Activated B cell treated with CpG ODN at 0.5 μM for 24 hours (primary cell): ENCODE measurements at regions not wholly inside any gene's neighbourhood (a gene's known extent, or its start where the extent isn't known, plus 50 kb on each side); places are given as distances from the start of the nearest gene placed in this dataset.

Experiments used
- ATAC-seq: fragments of 200-7000 bp; cut with Tn5 transposase; one replicate; pipeline ENCODE4 v1.10.0; 2021; ENCODE audit warnings: low read depth, mild to moderate bottlenecking, moderate library complexity
- CTCF ChIA-PET: fragments of 350-600 bp; sonication (Branson Sonifier 250); formaldehyde crosslinking; loops from one replicate; lab custom pipeline; 2021; ENCODE audit warnings: antibody characterized with exemption; lab: Charles Lee
- POLR2A ChIA-PET: fragments of 350-600 bp; sonication (Branson Sonifier 250); formaldehyde crosslinking; loops from one replicate; lab custom pipeline; 2021; ENCODE audit warnings: antibody characterized with exemption; lab: Charles Lee
- DNase-seq: peaks from one replicate; pipeline ENCODE4 v3.0.0; 2022
- H3K27ac Mint-ChIP-seq: one replicate; pipeline ENCODE4 v1.8.0; 2020; ENCODE audit warnings: mixed read lengths
- H3K27me3 Mint-ChIP-seq: one replicate; pipeline ENCODE4 v1.8.0; 2021; ENCODE audit warnings: mixed read lengths
- H3K36me3 Mint-ChIP-seq: one replicate; pipeline ENCODE4 v1.8.0; 2021; ENCODE audit warnings: low read depth, mixed read lengths
- H3K4me1 Mint-ChIP-seq: one replicate; pipeline ENCODE4 v1.8.0; 2021; ENCODE audit warnings: mixed read lengths
- H3K4me3 Mint-ChIP-seq: one replicate; pipeline ENCODE4 v1.8.0; 2020; ENCODE audit warnings: mild to moderate bottlenecking, mixed read lengths
- H3K9me3 Mint-ChIP-seq: one replicate; pipeline ENCODE4 v1.8.0; 2020; ENCODE audit warnings: mixed read lengths
- intact Hi-C: fragments of 100-400 bp; cut with micrococcal nuclease; formaldehyde crosslinking; loops from one replicate; pipeline ENCODE4 v1.15.1; 2024
- TF ChIP-seq, protein P1 (sequence below): fragments of 200-600 bp; IDR thresholded peaks from one replicate; pipeline ENCODE4 v1.8.0; 2022; ENCODE audit warnings: antibody characterized with exemption, mild to moderate bottlenecking

DNA sequence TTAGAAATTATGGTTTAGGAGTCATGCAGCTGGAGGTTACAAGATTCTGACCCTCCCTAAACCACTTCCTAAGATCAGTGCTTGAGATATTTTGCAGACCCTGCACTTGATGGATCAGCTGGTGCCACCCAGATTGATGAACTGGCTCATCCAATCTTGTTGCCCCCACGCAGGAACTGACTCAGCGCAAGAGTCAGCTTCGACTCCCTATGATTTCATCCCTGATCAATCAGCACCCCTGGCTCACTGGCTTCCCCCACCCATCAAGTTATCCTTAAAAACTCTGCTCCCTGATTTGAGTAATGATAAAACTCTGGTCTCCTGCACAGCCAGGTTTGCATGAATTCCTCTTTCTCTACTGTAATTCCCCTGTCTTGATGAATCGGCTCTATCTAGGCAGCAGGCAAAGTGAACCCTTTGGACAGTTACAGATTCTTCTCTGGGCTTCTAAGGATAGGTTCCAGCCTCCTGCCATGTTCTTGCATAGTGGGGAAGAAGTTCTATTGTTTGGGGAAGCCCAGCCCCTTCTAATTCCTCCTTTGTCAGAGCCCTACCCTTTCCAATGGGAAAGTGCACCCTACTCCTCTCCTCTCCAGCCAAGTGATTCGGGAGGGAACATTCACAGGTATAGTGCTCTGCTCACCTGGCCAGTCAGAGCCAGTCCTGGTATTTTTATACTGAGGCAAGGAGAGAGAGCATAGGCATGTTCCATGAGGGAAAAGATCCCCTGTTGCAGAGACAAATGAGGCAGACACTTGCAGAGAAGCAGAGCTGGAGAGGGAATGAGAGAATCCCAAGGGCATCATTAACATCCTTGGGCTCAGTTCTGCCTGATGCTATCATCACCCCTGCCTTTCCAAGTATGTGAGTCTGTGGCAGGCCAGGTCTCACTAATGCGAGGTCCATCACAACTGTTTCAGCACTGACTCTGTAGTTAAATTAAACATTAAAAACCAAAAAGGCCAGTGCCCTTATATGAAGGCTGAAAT lies 224.4 kb upstream of the GALNT17 start:
- Mint-ChIP-seq H3K4me3 (no peak overlapping the region), H3K36me3 (no peaks in the 10 kb centered on the region), H3K4me1 (no peaks in the 10 kb centered on the region), H3K9me3 (peaks cover 5% of the 10 kb centered on the region), H3K27me3 (no peaks in the 10 kb centered on the region), H3K27ac (no peak overlapping the region)
- ChIA-PET POLR2A (no interaction called here), CTCF (no interaction called here)
- DNase-seq: no peak
- TF ChIP-seq, protein P1, sequence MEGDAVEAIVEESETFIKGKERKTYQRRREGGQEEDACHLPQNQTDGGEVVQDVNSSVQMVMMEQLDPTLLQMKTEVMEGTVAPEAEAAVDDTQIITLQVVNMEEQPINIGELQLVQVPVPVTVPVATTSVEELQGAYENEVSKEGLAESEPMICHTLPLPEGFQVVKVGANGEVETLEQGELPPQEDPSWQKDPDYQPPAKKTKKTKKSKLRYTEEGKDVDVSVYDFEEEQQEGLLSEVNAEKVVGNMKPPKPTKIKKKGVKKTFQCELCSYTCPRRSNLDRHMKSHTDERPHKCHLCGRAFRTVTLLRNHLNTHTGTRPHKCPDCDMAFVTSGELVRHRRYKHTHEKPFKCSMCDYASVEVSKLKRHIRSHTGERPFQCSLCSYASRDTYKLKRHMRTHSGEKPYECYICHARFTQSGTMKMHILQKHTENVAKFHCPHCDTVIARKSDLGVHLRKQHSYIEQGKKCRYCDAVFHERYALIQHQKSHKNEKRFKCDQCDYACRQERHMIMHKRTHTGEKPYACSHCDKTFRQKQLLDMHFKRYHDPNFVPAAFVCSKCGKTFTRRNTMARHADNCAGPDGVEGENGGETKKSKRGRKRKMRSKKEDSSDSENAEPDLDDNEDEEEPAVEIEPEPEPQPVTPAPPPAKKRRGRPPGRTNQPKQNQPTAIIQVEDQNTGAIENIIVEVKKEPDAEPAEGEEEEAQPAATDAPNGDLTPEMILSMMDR: no peak
- intact Hi-C loops: no loop called here
- no peak for ATAC-seq

DNA sequence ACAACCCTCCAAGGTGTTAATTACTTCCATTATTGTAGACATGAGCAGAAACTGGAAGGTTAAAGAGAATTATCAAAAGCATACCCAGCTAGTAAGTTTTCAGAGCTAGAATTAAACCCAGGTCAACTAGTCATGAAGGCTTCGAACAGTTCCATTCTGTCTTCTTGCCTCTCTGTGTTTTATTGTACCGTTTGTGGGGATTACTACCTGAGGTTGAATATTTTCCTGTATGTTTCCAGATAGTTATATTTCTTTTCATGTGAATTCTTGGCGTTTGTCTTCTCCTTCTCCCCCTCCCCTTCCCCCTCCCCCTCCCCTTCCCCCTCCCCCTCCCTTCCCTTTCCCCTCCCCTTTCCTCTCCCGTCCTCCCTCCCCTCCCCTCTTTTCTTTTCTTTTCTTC lies 218.0 kb upstream of the GALNT17 start:
- Mint-ChIP-seq H3K27me3 (no peaks in the 10 kb centered on the region), H3K9me3 (no peaks in the 10 kb centered on the region), H3K4me3 (no peak overlapping the region), H3K27ac (no peak overlapping the region), H3K4me1 (no peaks in the 10 kb centered on the region), H3K36me3 (no peaks in the 10 kb centered on the region)
- CTCF ChIA-PET: no interaction called here
- TF ChIP-seq, protein P1: no peak
- POLR2A ChIA-PET: no interaction called here
- ATAC-seq (no peak), DNase-seq (no peak)
- intact Hi-C loops: no loop called here

DNA sequence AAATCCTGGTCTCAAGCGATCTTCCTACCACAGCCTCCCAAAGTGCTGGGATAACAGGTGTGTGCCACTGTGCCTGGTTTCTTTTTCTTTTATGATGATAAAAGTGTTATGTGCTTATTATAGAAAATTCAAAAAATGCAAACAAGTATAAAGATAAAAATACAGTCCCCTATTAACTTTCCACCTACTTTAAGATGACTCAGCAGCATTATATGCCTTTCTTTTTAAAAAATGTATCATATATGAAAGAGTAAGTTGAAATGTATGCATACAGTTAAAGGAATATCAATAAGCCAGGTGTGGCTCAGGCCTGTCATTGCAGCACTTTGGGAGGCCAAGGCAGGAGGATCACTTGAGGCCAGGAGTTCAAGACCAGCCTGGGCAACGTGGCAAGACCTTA lies 216.9 kb upstream of the GALNT17 start:
- DNase-seq (no peak), ATAC-seq (no peak)
- H3K36me3 Mint-ChIP-seq: no peaks in the 10 kb centered on the region
- H3K27ac Mint-ChIP-seq: no peak overlapping the region
- ChIA-PET CTCF (no interaction called here), POLR2A (no interaction called here)
- H3K4me1 Mint-ChIP-seq: no peaks in the 10 kb centered on the region
- intact Hi-C loops: no loop called here
- no peaks in the 10 kb centered on the region for H3K9me3 Mint-ChIP-seq
- no peak overlapping the region for H3K4me3 Mint-ChIP-seq
- TF ChIP-seq, protein P1: no peak
- H3K27me3 Mint-ChIP-seq: no peaks in the 10 kb centered on the region

DNA sequence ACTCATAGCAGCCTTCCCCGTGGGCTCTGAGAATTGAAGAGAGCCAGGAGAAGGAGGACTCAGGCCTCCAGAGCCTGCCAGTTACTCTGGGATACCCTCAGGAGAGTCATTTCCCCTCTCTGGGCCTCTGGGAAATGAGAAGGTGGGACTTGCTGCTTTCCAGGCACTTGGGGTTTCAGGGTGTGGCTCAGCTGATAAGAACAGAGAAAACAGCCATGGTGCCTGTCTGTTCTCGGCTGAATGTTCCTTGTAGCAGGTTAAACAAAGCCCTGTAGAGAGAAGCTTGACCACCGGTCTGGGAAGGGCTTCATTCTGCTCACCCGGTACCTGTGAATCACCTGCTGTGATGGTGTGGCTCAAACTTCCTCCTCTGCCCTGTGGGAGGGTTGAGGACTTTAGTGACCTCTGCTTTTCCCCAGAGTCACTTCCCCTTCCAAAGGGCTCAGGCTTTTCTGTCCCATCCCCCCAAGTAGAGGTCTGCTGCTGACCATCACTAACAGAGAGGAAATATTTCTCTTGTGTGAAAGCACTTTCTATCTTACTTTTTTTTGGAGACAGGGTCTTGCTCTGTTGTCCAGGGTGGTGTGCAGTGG lies 212.4 kb upstream of the GALNT17 start:
- no peak overlapping the region for H3K27ac Mint-ChIP-seq
- DNase-seq: no peak
- TF ChIP-seq, protein P1: no peak
- intact Hi-C loops: no loop called here
- H3K4me1 Mint-ChIP-seq: no peaks in the 10 kb centered on the region
- no peaks in the 10 kb centered on the region for H3K36me3 Mint-ChIP-seq
- peaks cover 2% of the 10 kb centered on the region for H3K9me3 Mint-ChIP-seq
- POLR2A ChIA-PET: no interaction called here
- CTCF ChIA-PET: no interaction called here
- no peak for ATAC-seq
- H3K27me3 Mint-ChIP-seq: no peaks in the 10 kb centered on the region
- H3K4me3 Mint-ChIP-seq: no peak overlapping the region

DNA sequence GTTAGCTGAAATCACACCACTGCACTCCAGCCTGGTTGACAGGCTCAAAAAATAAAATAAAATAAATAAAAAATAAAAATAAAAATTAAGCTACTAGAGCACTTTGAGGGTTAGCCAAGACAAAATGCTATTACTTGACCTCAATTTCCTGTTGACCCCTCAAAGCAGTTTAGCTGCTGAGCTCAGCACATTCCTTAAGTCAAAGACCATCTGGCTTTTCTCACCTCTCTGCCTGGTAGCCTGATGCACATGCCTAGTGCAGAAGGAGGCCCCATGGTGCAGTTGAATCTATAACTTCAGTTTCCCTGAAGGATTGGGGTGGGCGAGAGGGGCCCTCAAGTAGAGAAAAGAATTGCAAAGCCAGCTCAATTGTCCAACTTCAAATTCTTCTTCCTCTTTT lies 211.1 kb upstream of the GALNT17 start:
- ChIA-PET CTCF (interaction anchor here (0.6 kb wide), 1 partner anchor 997 kb away, joined by 3 read pairs; no protein-coding TSS in a partner anchor), POLR2A (no interaction called here)
- DNase-seq: no peak

More for the DNA sequence above, 211.1 kb upstream of the GALNT17 start:
- no peaks in the 10 kb centered on the region for H3K27me3 Mint-ChIP-seq
- no peak overlapping the region for H3K27ac Mint-ChIP-seq
- peaks cover 2% of the 10 kb centered on the region for H3K9me3 Mint-ChIP-seq
- intact Hi-C loops: no loop called here
- H3K4me3 Mint-ChIP-seq: no peak overlapping the region
- no peaks in the 10 kb centered on the region for H3K36me3 Mint-ChIP-seq
- H3K4me1 Mint-ChIP-seq: no peaks in the 10 kb centered on the region
- no peak for ATAC-seq
- TF ChIP-seq, protein P1: no peak
